ENCODE measurements at regions not wholly inside any gene's neighbourhood (a gene's known extent, or its start where the extent isn't known, plus 50 kb on each side); places are given as distances from the start of the nearest gene placed in this dataset.

DNA sequence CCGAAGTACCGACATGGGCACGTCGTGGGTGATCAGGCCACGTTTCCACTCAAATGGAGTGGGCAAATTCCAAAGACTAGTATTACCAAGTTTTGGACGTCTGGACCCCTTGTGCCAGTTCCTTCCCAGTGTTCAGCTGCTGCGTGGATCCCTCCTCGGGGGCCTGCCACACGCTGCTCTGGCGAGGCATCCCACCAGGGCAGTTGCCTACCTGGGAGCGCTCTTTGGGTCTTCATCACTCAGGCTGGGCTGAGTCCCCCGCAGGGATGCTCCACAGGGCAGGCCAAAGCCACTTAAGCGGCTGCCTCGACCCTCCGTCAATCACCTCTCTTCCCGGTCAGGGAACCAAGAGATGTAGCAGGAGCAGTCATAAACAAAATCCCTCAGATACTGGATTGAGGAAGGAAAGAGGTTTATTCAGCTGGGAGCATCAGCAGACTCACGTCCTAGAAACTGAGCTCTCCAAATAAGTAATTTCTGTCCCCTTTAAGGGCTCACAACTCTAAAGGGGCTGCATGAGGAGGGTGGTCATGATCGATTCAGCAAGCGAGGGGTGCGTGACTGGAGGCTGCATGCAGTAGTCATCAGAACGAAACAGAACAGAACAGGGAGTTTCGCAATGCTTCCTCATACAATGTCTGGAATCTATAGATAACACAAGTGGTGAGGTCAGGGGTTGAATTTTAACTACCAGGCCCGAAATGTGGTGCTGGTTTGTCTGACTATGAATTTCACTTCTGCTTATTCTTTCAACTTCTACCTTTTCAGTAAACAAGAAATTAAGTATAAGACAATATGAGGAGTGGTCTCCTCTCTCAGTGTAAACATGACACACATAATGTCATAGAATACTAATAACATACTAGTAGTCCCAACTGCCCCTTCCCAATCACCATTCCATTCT is 998.6 kb upstream of the NCAM2 start:
- H3K4me3 ChIP-seq (ENCODE audit: insufficient read depth, low read depth, low read length) = no peak overlapping the region
- H3K4me2 ChIP-seq (ENCODE audit: low read length) = no peak overlapping the region
- Mint-ChIP-seq H3K27me3 (ENCODE audit: low read depth, unreplicated experiment) (no peaks in the 10 kb centered on the region), H3K4me1 (ENCODE audit: low read depth, unreplicated experiment) (no peaks in the 10 kb centered on the region), H3K9me3 (ENCODE audit: unreplicated experiment) (peaks cover 5% of the 10 kb centered on the region), H3K4me3 (ENCODE audit: unreplicated experiment) (no peak overlapping the region), H3K36me3 (ENCODE audit: low read depth, unreplicated experiment) (no peaks in the 10 kb centered on the region), H3K27ac (ENCODE audit: unreplicated experiment) (no peak overlapping the region)
- TF ChIP-seq, protein P1, sequence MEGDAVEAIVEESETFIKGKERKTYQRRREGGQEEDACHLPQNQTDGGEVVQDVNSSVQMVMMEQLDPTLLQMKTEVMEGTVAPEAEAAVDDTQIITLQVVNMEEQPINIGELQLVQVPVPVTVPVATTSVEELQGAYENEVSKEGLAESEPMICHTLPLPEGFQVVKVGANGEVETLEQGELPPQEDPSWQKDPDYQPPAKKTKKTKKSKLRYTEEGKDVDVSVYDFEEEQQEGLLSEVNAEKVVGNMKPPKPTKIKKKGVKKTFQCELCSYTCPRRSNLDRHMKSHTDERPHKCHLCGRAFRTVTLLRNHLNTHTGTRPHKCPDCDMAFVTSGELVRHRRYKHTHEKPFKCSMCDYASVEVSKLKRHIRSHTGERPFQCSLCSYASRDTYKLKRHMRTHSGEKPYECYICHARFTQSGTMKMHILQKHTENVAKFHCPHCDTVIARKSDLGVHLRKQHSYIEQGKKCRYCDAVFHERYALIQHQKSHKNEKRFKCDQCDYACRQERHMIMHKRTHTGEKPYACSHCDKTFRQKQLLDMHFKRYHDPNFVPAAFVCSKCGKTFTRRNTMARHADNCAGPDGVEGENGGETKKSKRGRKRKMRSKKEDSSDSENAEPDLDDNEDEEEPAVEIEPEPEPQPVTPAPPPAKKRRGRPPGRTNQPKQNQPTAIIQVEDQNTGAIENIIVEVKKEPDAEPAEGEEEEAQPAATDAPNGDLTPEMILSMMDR (IDR thresholded peaks at IDR 0.05; ENCODE audit: insufficient read depth, low read depth, low read length) = no peak
- no peak for TF ChIP-seq EZH2 (IDR thresholded peaks at IDR 0.05; ENCODE audit: insufficient read depth, low read length)
- H3K27me3 ChIP-seq (ENCODE audit: insufficient read depth, low read length) = no peaks in the 10 kb centered on the region
- no peak overlapping the region for H3K27ac ChIP-seq (ENCODE audit: low read depth, low read length)
- no peak overlapping the region for H3K9ac ChIP-seq (ENCODE audit: low read length)
- H3K4me1 ChIP-seq (ENCODE audit: insufficient read depth, low read length) = no peaks in the 10 kb centered on the region
- peaks cover 3% of the 10 kb centered on the region for H3K9me3 ChIP-seq (ENCODE audit: insufficient read depth, low read depth, low read length)
- no peak overlapping the region for H2AFZ ChIP-seq (ENCODE audit: low read depth, low read length)
- FAIRE-seq (no peak), DNase-seq (ENCODE audit: low read depth) (no peak)
- H4K20me1 ChIP-seq (ENCODE audit: insufficient read depth, low read length) = no peaks in the 10 kb centered on the region
- no peaks in the 10 kb centered on the region for H3K79me2 ChIP-seq (ENCODE audit: insufficient read depth, low read length)
- no peaks in the 10 kb centered on the region for H3K36me3 ChIP-seq (ENCODE audit: insufficient read depth, low read length)

DNA sequence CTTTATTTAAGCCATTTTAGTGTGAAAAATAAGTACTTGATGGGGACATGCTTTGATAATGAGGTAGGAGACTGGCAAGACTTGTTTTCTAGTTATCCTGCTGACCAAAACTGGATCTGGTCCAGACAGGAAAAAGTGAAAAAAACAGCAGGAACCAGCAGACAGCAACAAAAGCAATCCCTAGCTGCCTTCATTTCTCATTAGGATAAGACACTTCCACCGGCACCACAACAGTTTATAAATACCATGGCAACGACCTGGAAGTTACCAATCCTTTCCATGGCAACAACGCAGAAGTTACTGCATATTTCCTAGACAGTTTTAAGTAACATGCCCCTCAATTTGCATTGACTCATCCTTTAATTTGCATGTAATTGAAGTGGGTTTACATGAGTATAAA is 993.8 kb upstream of the NCAM2 start:
- Histone ChIP-seq H3K27ac (ENCODE audit: low read depth, low read length) (no peak overlapping the region), H3K4me2 (ENCODE audit: low read length) (no peak overlapping the region), H3K9ac (ENCODE audit: low read length) (no peak overlapping the region), H3K9me3 (ENCODE audit: insufficient read depth, low read depth, low read length) (no peaks in the 10 kb centered on the region), H3K79me2 (ENCODE audit: insufficient read depth, low read length) (no peaks in the 10 kb centered on the region), H3K4me1 (ENCODE audit: insufficient read depth, low read length) (no peaks in the 10 kb centered on the region), H4K20me1 (ENCODE audit: insufficient read depth, low read length) (no peaks in the 10 kb centered on the region), H2AFZ (ENCODE audit: low read depth, low read length) (no peak overlapping the region), H3K27me3 (ENCODE audit: insufficient read depth, low read length) (no peaks in the 10 kb centered on the region), H3K36me3 (ENCODE audit: insufficient read depth, low read length) (no peaks in the 10 kb centered on the region), H3K4me3 (ENCODE audit: insufficient read depth, low read depth, low read length) (no peak overlapping the region)
- no peaks in the 10 kb centered on the region for H3K36me3 Mint-ChIP-seq (ENCODE audit: low read depth, unreplicated experiment)
- no peak overlapping the region for H3K4me3 Mint-ChIP-seq (ENCODE audit: unreplicated experiment)
- DNase-seq (ENCODE audit: low read depth) (no peak), FAIRE-seq (no peak)
- H3K27me3 Mint-ChIP-seq (ENCODE audit: low read depth, unreplicated experiment) = no peaks in the 10 kb centered on the region
- no peak overlapping the region for H3K27ac Mint-ChIP-seq (ENCODE audit: unreplicated experiment)
- no peaks in the 10 kb centered on the region for H3K4me1 Mint-ChIP-seq (ENCODE audit: low read depth, unreplicated experiment)
- TF ChIP-seq EZH2 (IDR thresholded peaks at IDR 0.05; ENCODE audit: insufficient read depth, low read length) = no peak
- TF ChIP-seq, protein P1 (IDR thresholded peaks at IDR 0.05; ENCODE audit: insufficient read depth, low read depth, low read length) = no peak
- no peaks in the 10 kb centered on the region for H3K9me3 Mint-ChIP-seq (ENCODE audit: unreplicated experiment)

DNA sequence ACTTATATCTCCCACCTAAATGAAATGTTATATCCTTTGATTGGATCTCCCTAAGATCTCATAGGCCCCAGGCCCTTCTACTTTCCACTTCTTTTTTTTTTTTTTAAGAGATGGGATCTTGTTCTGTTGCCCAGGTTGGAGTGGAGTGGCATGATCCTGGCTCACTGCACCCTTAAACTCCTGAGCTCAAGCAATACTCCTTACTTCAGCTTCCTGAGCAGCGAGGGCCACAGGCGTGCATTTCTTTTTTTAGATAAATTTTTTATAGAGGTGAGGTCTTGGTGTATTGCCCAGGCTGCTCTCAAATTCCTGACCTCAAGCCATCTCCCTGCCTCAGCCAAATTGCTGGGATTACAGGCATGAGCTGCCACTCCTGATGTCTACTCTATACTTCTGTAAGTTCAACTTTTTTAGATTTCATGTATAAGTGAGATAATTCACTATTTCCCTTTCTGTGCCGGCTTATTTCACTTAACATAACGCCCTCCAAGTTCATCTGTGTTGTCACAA is 987.5 kb upstream of the NCAM2 start:
- no peaks in the 10 kb centered on the region for H3K36me3 ChIP-seq (ENCODE audit: insufficient read depth, low read length)
- H2AFZ ChIP-seq (ENCODE audit: low read depth, low read length) = no peak overlapping the region
- no peak overlapping the region for H3K9ac ChIP-seq (ENCODE audit: low read length)
- Mint-ChIP-seq H3K27ac (ENCODE audit: unreplicated experiment) (no peak overlapping the region), H3K4me3 (ENCODE audit: unreplicated experiment) (no peak overlapping the region), H3K4me1 (ENCODE audit: low read depth, unreplicated experiment) (no peaks in the 10 kb centered on the region), H3K36me3 (ENCODE audit: low read depth, unreplicated experiment) (no peaks in the 10 kb centered on the region), H3K9me3 (ENCODE audit: unreplicated experiment) (no peaks in the 10 kb centered on the region), H3K27me3 (ENCODE audit: low read depth, unreplicated experiment) (no peaks in the 10 kb centered on the region)
- H4K20me1 ChIP-seq (ENCODE audit: insufficient read depth, low read length) = no peaks in the 10 kb centered on the region
- no peak overlapping the region for H3K4me3 ChIP-seq (ENCODE audit: insufficient read depth, low read depth, low read length)
- no peak overlapping the region for H3K27ac ChIP-seq (ENCODE audit: low read depth, low read length)
- no peaks in the 10 kb centered on the region for H3K4me1 ChIP-seq (ENCODE audit: insufficient read depth, low read length)
- no peak for DNase-seq (ENCODE audit: low read depth)
- no peak for TF ChIP-seq EZH2 (IDR thresholded peaks at IDR 0.05; ENCODE audit: insufficient read depth, low read length)
- TF ChIP-seq, protein P1 (IDR thresholded peaks at IDR 0.05; ENCODE audit: insufficient read depth, low read depth, low read length) = no peak
- H3K4me2 ChIP-seq (ENCODE audit: low read length) = no peak overlapping the region
- H3K27me3 ChIP-seq (ENCODE audit: insufficient read depth, low read length) = no peaks in the 10 kb centered on the region
- no peaks in the 10 kb centered on the region for H3K9me3 ChIP-seq (ENCODE audit: insufficient read depth, low read depth, low read length)
- FAIRE-seq = no peak
- H3K79me2 ChIP-seq (ENCODE audit: insufficient read depth, low read length) = no peaks in the 10 kb centered on the region

All from astrocyte (in vitro differentiated cells and primary cell).